ENCODE measurements at regions not wholly inside any gene's neighbourhood (a gene's known extent, or its start where the extent isn't known, plus 50 kb on each side); places are given as distances from the start of the nearest gene placed in this dataset.

- Histone ChIP-seq H2AFZ (ENCODE audit: low read length) (no peak overlapping the region), H3K27ac (ENCODE audit: low read depth, low read length) (no peak overlapping the region), H3K27me3 (ENCODE audit: insufficient read depth, low read length) (no peaks in the 10 kb centered on the region), H3K9me3 (ENCODE audit: low read depth, low read length) (no peaks in the 10 kb centered on the region), H3K36me3 (ENCODE audit: insufficient read depth, low read length) (no peaks in the 10 kb centered on the region), H3K4me1 (ENCODE audit: insufficient read depth, low read length) (no peaks in the 10 kb centered on the region), H3K4me3 (ENCODE audit: insufficient read depth, low read length) (no peak overlapping the region), H3K4me2 (ENCODE audit: insufficient read depth, low read length) (no peak overlapping the region), H3K79me2 (ENCODE audit: insufficient read depth, low read length) (no peaks in the 10 kb centered on the region), H4K20me1 (ENCODE audit: insufficient read depth, low read length) (no peaks in the 10 kb centered on the region)
- no peak for DNase-seq (ENCODE audit: insufficient read length, low spot score, missing footprints)
- TF ChIP-seq, protein P1, sequence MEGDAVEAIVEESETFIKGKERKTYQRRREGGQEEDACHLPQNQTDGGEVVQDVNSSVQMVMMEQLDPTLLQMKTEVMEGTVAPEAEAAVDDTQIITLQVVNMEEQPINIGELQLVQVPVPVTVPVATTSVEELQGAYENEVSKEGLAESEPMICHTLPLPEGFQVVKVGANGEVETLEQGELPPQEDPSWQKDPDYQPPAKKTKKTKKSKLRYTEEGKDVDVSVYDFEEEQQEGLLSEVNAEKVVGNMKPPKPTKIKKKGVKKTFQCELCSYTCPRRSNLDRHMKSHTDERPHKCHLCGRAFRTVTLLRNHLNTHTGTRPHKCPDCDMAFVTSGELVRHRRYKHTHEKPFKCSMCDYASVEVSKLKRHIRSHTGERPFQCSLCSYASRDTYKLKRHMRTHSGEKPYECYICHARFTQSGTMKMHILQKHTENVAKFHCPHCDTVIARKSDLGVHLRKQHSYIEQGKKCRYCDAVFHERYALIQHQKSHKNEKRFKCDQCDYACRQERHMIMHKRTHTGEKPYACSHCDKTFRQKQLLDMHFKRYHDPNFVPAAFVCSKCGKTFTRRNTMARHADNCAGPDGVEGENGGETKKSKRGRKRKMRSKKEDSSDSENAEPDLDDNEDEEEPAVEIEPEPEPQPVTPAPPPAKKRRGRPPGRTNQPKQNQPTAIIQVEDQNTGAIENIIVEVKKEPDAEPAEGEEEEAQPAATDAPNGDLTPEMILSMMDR (IDR thresholded peaks at IDR 0.05; ENCODE audit: extremely low read depth, low read depth, low read length), result no peak
Measured at GRCh38 chr21:25343774-25344545, 263.3 kb downstream of the MRPL39 start.

- Histone ChIP-seq H3K79me2 (ENCODE audit: insufficient read depth, low read length) (no peaks in the 10 kb centered on the region), H4K20me1 (ENCODE audit: insufficient read depth, low read length) (no peaks in the 10 kb centered on the region), H3K4me3 (ENCODE audit: insufficient read depth, low read length) (no peak overlapping the region), H2AFZ (ENCODE audit: low read length) (no peak overlapping the region), H3K27me3 (ENCODE audit: insufficient read depth, low read length) (no peaks in the 10 kb centered on the region), H3K27ac (ENCODE audit: low read depth, low read length) (no peak overlapping the region), H3K9me3 (ENCODE audit: low read depth, low read length) (no peaks in the 10 kb centered on the region), H3K36me3 (ENCODE audit: insufficient read depth, low read length) (no peaks in the 10 kb centered on the region), H3K4me2 (ENCODE audit: insufficient read depth, low read length) (no peak overlapping the region), H3K4me1 (ENCODE audit: insufficient read depth, low read length) (no peaks in the 10 kb centered on the region)
- no peak for DNase-seq (ENCODE audit: insufficient read length, low spot score, missing footprints)
- TF ChIP-seq, protein P1 (IDR thresholded peaks at IDR 0.05; ENCODE audit: extremely low read depth, low read depth, low read length), result no peak
Measured at GRCh38 chr21:25342816-25343215, 264.5 kb downstream of the MRPL39 start.

DNA sequence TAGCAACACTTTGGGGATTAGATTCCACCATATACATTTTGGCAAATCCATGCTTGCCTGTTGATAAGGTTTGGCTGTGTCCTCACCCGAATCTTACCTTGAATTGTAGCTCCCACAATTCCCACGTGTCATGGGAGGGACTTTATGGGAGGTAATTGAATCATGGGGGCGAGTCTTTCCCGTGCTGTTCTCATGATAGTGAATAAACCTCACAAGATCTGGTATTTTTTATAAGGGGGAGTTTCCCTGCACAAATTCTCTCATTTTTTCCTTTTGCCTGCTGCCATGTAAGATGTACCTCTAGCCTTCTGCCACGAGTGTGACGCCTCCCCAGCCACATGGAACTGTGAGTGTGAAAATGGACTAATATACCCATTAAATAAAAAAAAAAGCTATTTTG lies 265.3 kb downstream of the MRPL39 start:
- Histone ChIP-seq H3K9me3 (ENCODE audit: low read depth, low read length) (no peaks in the 10 kb centered on the region), H3K4me1 (ENCODE audit: insufficient read depth, low read length) (no peaks in the 10 kb centered on the region), H3K27ac (ENCODE audit: low read depth, low read length) (no peak overlapping the region), H4K20me1 (ENCODE audit: insufficient read depth, low read length) (no peaks in the 10 kb centered on the region), H3K79me2 (ENCODE audit: insufficient read depth, low read length) (no peaks in the 10 kb centered on the region), H3K4me3 (ENCODE audit: insufficient read depth, low read length) (no peak overlapping the region), H2AFZ (ENCODE audit: low read length) (no peak overlapping the region), H3K27me3 (ENCODE audit: insufficient read depth, low read length) (no peaks in the 10 kb centered on the region), H3K36me3 (ENCODE audit: insufficient read depth, low read length) (no peaks in the 10 kb centered on the region), H3K4me2 (ENCODE audit: insufficient read depth, low read length) (no peak overlapping the region)
- no peak for DNase-seq (ENCODE audit: insufficient read length, low spot score, missing footprints)
- TF ChIP-seq, protein P1 (IDR thresholded peaks at IDR 0.05; ENCODE audit: extremely low read depth, low read depth, low read length), result no peak

GRCh38 chr21:25338415-25338814 lies 268.9 kb downstream of the MRPL39 start:
- TF ChIP-seq, protein P1 (IDR thresholded peaks at IDR 0.05; ENCODE audit: extremely low read depth, low read depth, low read length), result no peak
- Histone ChIP-seq H4K20me1 (ENCODE audit: insufficient read depth, low read length) (no peaks in the 10 kb centered on the region), H3K9me3 (ENCODE audit: low read depth, low read length) (no peaks in the 10 kb centered on the region), H3K79me2 (ENCODE audit: insufficient read depth, low read length) (no peaks in the 10 kb centered on the region), H3K4me1 (ENCODE audit: insufficient read depth, low read length) (no peaks in the 10 kb centered on the region), H3K36me3 (ENCODE audit: insufficient read depth, low read length) (no peaks in the 10 kb centered on the region), H3K27me3 (ENCODE audit: insufficient read depth, low read length) (no peaks in the 10 kb centered on the region), H3K4me2 (ENCODE audit: insufficient read depth, low read length) (no peak overlapping the region), H3K27ac (ENCODE audit: low read depth, low read length) (no peak overlapping the region), H2AFZ (ENCODE audit: low read length) (no peak overlapping the region), H3K4me3 (ENCODE audit: insufficient read depth, low read length) (no peak overlapping the region)
- DNase-seq (ENCODE audit: insufficient read length, low spot score, missing footprints), result no peak
